Spinal cord (tissue), 9 donors: ENCODE measurements at regions not wholly inside any gene's neighbourhood (a gene's known extent, or its start where the extent isn't known, plus 50 kb on each side); places are given as distances from the start of the nearest gene placed in this dataset.

Experiments
- DNase-seq, 6 donors: peaks; one replicate each; pipeline versions ENCODE4 v3.0.0 to v3.0.0-alpha.2; 2013 to 2015; ENCODE audit warnings: low spot score in 6 of 6, low read depth in 4 of 6
- H3K27ac ChIP-seq: one replicate; pipeline ENCODE4 v1.5.1; 2013; ENCODE audit warnings: low read depth, low read length, control low read depth
- H3K27me3 ChIP-seq: one replicate; pipeline ENCODE4 v1.6.1; 2013; ENCODE audit warnings: low read length; ENCODE audit not compliant: control insufficient read depth, insufficient read depth
- H3K36me3 ChIP-seq: one replicate; pipeline ENCODE4 v1.6.1; 2013; ENCODE audit warnings: low read length; ENCODE audit not compliant: control insufficient read depth, insufficient read depth
- H3K4me1 ChIP-seq: one replicate; pipeline ENCODE4 v1.6.1; 2013; ENCODE audit warnings: low read length; ENCODE audit not compliant: control insufficient read depth, insufficient read depth
- H3K4me3 ChIP-seq: one replicate; pipeline ENCODE4 v1.5.1; 2013; ENCODE audit warnings: low read depth, low read length, control low read depth
- H3K9me3 ChIP-seq: one replicate; pipeline ENCODE4 v1.6.1; 2013; ENCODE audit warnings: low read length; ENCODE audit not compliant: control insufficient read depth, insufficient read depth
- WGBS: methylation state at CpG from one replicate; pipeline ENCODE4 v1.1.5; 2013; ENCODE audit warnings: missing lambda C conversion rate; ENCODE audit not compliant: insufficient coverage; 5-methylcytosine and 5-hydroxymethylcytosine counted together
- donor health status: healthy.

DNA sequence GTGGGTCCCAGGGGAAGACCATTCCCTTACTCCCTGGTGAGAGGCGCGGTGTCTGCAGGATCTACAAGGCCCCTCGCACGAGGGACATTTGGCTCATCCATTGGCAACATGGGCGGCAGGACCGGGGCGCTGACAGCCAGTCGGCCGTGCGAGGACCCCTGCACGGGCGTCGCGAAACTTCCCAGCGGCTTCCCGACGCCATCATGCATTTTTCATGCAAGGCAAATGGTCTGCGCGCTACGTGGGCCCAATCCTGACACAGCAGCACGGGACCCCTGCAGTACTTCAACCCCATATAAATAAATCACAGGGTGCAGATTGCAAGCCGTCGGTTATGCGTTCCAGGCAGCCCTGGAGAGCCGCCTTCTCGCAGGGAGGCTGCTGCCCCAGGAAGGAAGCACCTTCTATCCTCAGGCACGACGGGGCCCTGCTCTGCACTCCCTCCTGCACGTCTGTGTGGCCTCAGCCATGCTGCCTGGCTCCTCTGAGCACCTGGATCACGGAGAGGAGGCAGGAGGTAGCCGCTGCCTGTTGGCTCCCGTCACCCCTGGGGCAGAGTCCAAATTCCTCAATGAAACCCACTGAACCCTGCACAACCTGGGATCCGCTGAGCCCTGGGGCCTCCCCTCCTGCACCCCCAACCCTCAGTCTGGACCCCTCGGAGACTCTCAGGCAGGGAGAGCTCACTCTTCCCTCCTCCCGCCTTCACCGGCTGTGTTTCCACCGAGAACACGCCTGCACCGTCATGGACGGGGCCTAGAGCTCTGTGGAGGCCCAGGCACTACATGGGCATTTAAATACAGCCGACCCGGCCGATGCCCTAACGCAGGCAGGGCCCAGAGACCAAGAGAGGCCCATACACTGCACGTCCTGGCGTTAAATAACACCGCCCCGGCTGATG lies 90.5 kb downstream of the PDGFA start:
- 85% methylated on average over 48 of the region's 48 CpGs for WGBS
- no peaks in the 10 kb centered on the region for H3K9me3 ChIP-seq
- H3K36me3 ChIP-seq, result peaks cover 2% of the 10 kb centered on the region
- H3K27ac ChIP-seq, result no peak overlapping the region
- H3K4me1 ChIP-seq, result peaks cover 37% of the 10 kb centered on the region
- H3K27me3 ChIP-seq, result peaks cover 3% of the 10 kb centered on the region
- DNase-seq, result no peak
- H3K4me3 ChIP-seq, result no peak overlapping the region

DNA sequence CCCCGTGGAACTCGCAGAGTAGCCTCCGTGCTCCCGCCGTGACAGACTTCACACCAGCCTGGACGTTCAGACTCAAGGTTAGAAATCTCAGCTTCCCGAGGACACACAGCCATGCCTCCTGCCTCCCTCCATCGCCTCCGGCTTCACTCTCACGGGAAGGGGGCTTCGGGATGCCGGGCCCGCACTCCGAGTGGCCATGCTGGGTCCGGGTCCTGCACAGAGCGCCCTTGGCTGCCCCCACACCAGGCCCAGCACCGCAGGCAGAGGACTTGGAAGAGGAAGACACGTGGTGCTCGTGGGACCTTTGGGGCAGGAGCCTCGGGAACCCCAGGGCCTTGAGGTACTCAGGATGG lies 89.8 kb downstream of the PDGFA start:
- no peak overlapping the region for H3K4me3 ChIP-seq
- WGBS, result 95% methylated on average over 20 of the region's 20 CpGs
- peaks cover 5% of the 10 kb centered on the region for H3K27me3 ChIP-seq
- no peak for DNase-seq
- no peaks in the 10 kb centered on the region for H3K9me3 ChIP-seq
- H3K4me1 ChIP-seq, result peaks cover 33% of the 10 kb centered on the region
- H3K36me3 ChIP-seq, result peaks cover 1% of the 10 kb centered on the region
- no peak overlapping the region for H3K27ac ChIP-seq

GRCh38 chr7:431041-431440 lies 88.6 kb downstream of the PDGFA start:
- WGBS, result 73% methylated on average over 24 of the region's 24 CpGs
- Histone ChIP-seq H3K4me1 (peaks cover 31% of the 10 kb centered on the region), H3K9me3 (no peaks in the 10 kb centered on the region), H3K4me3 (no peak overlapping the region), H3K36me3 (no peaks in the 10 kb centered on the region), H3K27me3 (peaks cover 15% of the 10 kb centered on the region), H3K27ac (peak overlapping the region; percentile 30)
- no peak for DNase-seq

DNA sequence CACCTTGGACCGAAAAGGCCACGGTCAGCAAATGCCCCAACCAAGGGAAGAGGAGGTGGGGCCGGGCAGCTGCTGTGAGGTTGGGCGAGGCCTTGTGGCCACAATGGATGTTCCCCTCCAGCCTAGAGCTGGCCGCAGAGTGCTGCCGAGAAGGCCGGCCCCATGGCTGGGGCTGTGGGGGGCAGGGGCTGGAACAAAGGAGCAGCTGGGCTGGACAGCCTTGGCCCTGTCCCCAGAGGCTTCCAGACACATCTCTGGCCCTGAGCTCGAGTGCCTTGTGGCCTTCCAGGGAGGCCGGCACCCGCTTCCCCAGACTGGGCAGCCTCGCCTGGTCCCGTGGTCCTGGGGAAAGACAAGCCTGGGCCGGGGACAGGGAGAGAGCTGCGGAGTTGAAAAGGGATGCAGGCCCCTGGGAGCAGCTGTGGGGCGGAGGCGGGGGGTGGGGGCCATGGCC lies 88.0 kb downstream of the PDGFA start:
- no peaks in the 10 kb centered on the region for H3K9me3 ChIP-seq
- H3K4me3 ChIP-seq, result no peak overlapping the region
- H3K27ac ChIP-seq, result peak overlapping the region; percentile 30
- H3K36me3 ChIP-seq, result no peaks in the 10 kb centered on the region
- peaks cover 34% of the 10 kb centered on the region for H3K4me1 ChIP-seq
- peaks cover 16% of the 10 kb centered on the region for H3K27me3 ChIP-seq
- DNase-seq, result peak in 1 of 6 donors; percentile 57
- 48% methylated on average over 16 of the region's 16 CpGs for WGBS

DNA sequence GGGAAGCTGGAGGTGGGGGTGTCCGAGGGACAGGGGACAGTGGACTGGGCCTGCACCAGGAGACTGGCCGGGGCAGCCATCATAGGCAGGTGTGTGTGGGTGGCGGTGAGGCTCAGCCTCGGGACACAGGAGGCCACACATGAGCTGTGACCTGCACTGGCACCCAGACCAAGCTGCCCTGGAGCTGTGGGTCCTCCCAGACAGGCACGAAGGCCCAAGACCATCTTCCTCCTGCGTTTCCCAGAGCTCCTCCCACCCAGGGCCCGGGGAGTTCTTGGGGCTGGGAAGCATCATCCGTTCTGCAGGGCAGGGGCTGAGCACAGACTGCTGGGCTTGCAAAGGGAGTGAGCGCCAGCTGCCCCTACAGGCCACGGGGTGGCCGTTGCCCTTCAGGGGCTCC lies 87.4 kb downstream of the PDGFA start:
- peaks cover 18% of the 10 kb centered on the region for H3K27me3 ChIP-seq
- no peak for DNase-seq
- 88% methylated on average over 11 of the region's 11 CpGs for WGBS
- peaks cover 40% of the 10 kb centered on the region for H3K4me1 ChIP-seq
- no peaks in the 10 kb centered on the region for H3K9me3 ChIP-seq
- no peaks in the 10 kb centered on the region for H3K36me3 ChIP-seq
- no peak overlapping the region for H3K4me3 ChIP-seq
- H3K27ac ChIP-seq, result no peak overlapping the region

DNA sequence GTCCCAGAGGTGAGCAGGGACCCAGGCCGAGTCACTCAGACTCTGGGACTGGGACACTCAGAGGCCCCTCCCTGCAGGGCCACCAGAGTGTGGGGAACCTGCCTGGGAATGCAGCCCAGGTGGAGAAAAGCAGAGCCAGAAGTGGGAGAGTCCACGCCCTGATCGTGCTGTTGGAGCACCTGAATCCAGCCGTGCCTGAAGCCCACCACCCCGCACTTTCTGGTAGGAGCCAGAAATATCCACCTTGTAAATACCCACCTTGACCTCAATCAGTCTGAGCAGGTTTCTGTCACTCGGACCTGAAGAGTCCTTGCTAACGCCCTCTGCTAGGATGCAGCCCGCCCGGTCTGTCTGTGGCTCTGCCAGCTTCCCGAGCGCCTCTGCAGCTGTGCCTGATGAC lies 86.7 kb downstream of the PDGFA start:
- no peak overlapping the region for H3K27ac ChIP-seq
- WGBS, result 91% methylated on average over 11 of the region's 11 CpGs
- no peak for DNase-seq
- H3K9me3 ChIP-seq, result no peaks in the 10 kb centered on the region
- peaks cover 18% of the 10 kb centered on the region for H3K27me3 ChIP-seq
- H3K36me3 ChIP-seq, result no peaks in the 10 kb centered on the region
- H3K4me3 ChIP-seq, result no peak overlapping the region
- peaks cover 47% of the 10 kb centered on the region for H3K4me1 ChIP-seq

DNA sequence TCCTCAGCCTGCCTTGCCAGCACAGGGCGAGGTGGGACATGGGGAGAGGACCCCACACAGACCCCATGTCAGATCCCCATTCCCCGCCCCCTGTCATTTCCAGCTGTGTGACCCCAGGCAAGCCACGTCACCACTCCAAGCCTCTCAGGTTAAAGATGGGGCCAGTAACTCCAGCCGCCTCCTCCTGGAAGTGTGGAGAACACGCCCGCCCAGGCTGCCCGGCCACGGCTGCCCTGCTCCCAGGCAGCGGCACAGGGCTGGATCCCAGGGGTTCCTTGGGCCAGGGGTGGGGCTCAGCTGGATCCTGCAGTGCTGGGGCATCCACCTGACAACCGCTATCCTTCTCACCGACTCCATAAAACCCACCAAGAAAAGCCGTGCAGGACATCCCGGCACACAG lies 86.1 kb downstream of the PDGFA start:
- Histone ChIP-seq H3K4me3 (no peak overlapping the region), H3K4me1 (peaks cover 53% of the 10 kb centered on the region), H3K36me3 (no peaks in the 10 kb centered on the region), H3K27ac (no peak overlapping the region), H3K9me3 (no peaks in the 10 kb centered on the region), H3K27me3 (peaks cover 21% of the 10 kb centered on the region)
- no peak for DNase-seq
- WGBS, result 87% methylated on average over 10 of the region's 13 CpGs

DNA sequence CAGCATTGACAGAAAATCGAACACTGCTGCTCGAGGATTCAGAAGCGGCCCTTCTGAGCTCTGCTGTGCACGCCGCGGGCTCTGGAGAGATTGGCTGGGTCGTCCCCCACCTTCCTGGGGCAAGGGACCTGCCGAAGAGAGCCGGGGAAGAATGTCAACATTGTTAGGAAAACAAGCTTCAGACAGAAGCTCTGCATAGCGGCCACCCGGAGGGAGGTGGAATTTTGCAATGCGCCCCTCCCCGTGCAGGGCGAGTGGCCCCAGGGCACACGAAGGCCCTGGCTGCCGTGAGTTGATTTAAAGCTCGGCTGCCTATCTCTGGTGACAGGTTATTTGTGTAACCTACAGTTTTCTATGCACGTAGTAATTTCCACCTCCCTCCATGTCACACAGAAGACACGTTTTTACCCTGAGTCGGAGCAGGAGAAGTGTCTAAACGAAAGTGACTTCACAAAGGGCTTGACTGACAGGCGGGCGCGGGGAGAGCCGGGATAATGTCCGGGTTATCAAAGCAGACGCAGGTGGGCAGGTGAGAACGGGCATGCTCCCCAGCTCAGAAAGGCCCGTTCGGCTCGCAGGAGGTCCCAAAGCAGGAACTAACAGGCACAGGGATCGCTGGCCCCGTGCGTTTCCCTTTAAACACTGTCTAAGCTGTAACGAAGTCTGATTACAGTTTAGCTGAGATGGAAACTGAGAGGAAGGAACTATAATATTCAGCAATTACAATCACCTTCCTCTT lies 84.6 kb downstream of the PDGFA start:
- Histone ChIP-seq H3K9me3 (no peaks in the 10 kb centered on the region), H3K4me1 (peaks cover 54% of the 10 kb centered on the region), H3K27ac (no peak overlapping the region), H3K27me3 (peaks cover 21% of the 10 kb centered on the region), H3K4me3 (no peak overlapping the region), H3K36me3 (no peaks in the 10 kb centered on the region)
- 42% methylated on average over 26 of the region's 35 CpGs for WGBS
- no peak for DNase-seq

DNA sequence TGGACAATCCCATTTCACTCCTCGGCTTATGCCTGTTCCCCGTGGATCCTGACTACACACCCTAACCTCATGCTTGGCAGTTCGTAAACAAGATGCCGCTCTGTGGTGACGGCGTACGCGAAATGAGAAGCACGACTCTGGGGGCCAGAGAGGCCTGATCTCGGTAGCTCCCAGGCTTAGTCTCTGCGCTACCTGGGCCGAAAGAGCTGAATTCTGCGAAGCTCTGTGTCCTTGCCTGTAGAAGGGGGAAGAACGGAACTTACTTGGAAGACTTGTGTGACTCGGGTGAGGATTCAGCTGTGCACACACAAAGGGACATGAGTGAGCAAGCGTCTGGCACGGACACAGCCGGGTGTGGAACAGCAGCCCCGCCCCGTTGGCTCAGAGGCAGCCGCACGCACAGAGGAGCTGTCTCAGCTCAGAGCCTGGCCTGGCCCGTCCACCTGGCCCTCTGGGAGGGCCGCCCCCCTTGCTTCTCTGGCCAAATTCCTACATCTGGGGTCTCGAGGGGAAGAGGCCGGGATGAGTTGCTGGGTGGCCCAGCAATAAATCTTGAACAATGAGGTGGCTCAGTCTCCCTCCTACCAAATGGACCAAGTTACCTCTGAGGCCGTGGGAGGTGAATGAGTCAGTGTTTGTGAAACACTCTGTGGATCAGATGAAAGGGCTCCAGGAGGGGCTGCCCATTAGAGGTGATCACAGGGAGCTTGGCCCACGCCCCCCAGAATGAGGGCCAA lies 83.8 kb downstream of the PDGFA start:
- WGBS, result 62% methylated on average over 28 of the region's 28 CpGs
- Histone ChIP-seq H3K36me3 (no peaks in the 10 kb centered on the region), H3K27ac (no peak overlapping the region), H3K4me1 (peaks cover 54% of the 10 kb centered on the region), H3K9me3 (no peaks in the 10 kb centered on the region), H3K27me3 (peaks cover 21% of the 10 kb centered on the region), H3K4me3 (no peak overlapping the region)
- DNase-seq, result no peak
